ENCODE measurements at regions not wholly inside any gene's neighbourhood (a gene's known extent, or its start where the extent isn't known, plus 50 kb on each side); places are given as distances from the start of the nearest gene placed in this dataset.

DNA sequence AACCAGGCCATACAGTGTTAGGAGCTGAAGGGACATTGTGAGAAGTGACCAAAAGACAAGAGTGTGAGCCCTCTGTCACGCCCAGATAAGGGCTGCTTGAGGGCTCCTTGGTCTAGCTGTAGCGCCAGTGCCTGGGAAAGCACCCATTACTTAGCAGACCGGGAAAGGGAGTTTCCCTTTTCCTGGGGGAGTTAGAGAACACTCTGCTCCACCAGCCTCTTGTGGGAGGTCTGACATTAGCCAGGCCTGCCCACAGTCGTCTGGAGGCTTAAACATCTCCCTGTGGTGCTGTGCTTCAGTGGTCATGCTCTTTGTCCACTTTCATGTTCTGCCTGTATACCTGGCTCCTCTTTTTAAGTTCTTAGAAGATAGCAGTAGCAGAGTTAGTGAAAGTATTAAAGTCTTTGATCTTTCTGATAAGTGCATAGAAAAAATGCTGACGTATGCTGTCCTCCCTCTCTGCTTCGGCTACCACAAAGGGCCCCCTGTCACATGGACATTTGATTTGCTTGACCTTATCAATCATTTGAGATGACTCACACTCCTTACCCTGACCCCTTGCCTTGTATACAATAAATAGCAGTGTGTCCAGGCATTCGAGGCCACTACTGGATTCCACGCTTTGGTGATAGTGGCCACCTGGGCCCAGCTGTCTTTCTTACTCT lies 201.5 kb upstream of the ECI2 start (continued):
- TF ChIP-seq, protein P1, sequence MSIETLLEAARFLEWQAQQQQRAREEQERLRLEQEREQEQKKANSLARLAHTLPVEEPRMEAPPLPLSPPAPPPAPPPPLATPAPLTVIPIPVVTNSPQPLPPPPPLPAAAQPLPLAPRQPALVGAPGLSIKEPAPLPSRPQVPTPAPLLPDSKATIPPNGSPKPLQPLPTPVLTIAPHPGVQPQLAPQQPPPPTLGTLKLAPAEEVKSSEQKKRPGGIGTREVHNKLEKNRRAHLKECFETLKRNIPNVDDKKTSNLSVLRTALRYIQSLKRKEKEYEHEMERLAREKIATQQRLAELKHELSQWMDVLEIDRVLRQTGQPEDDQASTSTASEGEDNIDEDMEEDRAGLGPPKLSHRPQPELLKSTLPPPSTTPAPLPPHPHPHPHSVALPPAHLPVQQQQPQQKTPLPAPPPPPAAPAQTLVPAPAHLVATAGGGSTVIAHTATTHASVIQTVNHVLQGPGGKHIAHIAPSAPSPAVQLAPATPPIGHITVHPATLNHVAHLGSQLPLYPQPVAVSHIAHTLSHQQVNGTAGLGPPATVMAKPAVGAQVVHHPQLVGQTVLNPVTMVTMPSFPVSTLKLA (conservative IDR thresholded peaks at IDR 0.05), result peak; percentile 27 to 58; a peak in 2 of 4 replicates
- TF ChIP-seq RCOR1 (IDR thresholded peaks at IDR 0.05; ENCODE audit: borderline replicate concordance in 1 of 2, low read depth in 2 of 2, low read length in 2 of 2) (peak in 1 of 2 experiments; percentile 78; a peak in 2 of 4 replicates), JUN (IDR thresholded peaks at IDR 0.05; ENCODE audit: borderline replicate concordance, low read depth, low read length) (peak; percentile 62; the same call in 1 of the 2 replicates), JUN (CRISPR knock-in tag; IDR thresholded peaks at IDR 0.05; ENCODE audit: borderline replicate concordance) (0 out of 2 replicates have a peak, but pooled peaks have one; percentile 38), ZNF384 (IDR thresholded peaks at IDR 0.05; ENCODE audit: low read depth, low read length) (peak; percentile 39; the same call in 1 of the 2 replicates), ESRRA (IDR thresholded peaks at IDR 0.05; ENCODE audit: borderline replicate concordance, low read depth) (peak; percentile 56; the same call in 1 of the 2 replicates), SMARCA5 (IDR thresholded peaks at IDR 0.05) (no peak), GATA2 (CRISPR knock-in tag; IDR thresholded peaks at IDR 0.05) (peak; percentile 50; the same call in 1 of the 2 replicates), ID3 (CRISPR knock-in tag; IDR thresholded peaks at IDR 0.05) (no peak), ID3 (tag; IDR thresholded peaks at IDR 0.05) (0 out of 2 replicates have a peak, but pooled peaks have one; percentile 17), BRF2 (IDR thresholded peaks at IDR 0.05; ENCODE audit: borderline replicate concordance, insufficient read depth, insufficient read length) (no peak), LEF1 (IDR thresholded peaks at IDR 0.05) (peak; percentile 82)
- TF ChIP-seq, protein P2, sequence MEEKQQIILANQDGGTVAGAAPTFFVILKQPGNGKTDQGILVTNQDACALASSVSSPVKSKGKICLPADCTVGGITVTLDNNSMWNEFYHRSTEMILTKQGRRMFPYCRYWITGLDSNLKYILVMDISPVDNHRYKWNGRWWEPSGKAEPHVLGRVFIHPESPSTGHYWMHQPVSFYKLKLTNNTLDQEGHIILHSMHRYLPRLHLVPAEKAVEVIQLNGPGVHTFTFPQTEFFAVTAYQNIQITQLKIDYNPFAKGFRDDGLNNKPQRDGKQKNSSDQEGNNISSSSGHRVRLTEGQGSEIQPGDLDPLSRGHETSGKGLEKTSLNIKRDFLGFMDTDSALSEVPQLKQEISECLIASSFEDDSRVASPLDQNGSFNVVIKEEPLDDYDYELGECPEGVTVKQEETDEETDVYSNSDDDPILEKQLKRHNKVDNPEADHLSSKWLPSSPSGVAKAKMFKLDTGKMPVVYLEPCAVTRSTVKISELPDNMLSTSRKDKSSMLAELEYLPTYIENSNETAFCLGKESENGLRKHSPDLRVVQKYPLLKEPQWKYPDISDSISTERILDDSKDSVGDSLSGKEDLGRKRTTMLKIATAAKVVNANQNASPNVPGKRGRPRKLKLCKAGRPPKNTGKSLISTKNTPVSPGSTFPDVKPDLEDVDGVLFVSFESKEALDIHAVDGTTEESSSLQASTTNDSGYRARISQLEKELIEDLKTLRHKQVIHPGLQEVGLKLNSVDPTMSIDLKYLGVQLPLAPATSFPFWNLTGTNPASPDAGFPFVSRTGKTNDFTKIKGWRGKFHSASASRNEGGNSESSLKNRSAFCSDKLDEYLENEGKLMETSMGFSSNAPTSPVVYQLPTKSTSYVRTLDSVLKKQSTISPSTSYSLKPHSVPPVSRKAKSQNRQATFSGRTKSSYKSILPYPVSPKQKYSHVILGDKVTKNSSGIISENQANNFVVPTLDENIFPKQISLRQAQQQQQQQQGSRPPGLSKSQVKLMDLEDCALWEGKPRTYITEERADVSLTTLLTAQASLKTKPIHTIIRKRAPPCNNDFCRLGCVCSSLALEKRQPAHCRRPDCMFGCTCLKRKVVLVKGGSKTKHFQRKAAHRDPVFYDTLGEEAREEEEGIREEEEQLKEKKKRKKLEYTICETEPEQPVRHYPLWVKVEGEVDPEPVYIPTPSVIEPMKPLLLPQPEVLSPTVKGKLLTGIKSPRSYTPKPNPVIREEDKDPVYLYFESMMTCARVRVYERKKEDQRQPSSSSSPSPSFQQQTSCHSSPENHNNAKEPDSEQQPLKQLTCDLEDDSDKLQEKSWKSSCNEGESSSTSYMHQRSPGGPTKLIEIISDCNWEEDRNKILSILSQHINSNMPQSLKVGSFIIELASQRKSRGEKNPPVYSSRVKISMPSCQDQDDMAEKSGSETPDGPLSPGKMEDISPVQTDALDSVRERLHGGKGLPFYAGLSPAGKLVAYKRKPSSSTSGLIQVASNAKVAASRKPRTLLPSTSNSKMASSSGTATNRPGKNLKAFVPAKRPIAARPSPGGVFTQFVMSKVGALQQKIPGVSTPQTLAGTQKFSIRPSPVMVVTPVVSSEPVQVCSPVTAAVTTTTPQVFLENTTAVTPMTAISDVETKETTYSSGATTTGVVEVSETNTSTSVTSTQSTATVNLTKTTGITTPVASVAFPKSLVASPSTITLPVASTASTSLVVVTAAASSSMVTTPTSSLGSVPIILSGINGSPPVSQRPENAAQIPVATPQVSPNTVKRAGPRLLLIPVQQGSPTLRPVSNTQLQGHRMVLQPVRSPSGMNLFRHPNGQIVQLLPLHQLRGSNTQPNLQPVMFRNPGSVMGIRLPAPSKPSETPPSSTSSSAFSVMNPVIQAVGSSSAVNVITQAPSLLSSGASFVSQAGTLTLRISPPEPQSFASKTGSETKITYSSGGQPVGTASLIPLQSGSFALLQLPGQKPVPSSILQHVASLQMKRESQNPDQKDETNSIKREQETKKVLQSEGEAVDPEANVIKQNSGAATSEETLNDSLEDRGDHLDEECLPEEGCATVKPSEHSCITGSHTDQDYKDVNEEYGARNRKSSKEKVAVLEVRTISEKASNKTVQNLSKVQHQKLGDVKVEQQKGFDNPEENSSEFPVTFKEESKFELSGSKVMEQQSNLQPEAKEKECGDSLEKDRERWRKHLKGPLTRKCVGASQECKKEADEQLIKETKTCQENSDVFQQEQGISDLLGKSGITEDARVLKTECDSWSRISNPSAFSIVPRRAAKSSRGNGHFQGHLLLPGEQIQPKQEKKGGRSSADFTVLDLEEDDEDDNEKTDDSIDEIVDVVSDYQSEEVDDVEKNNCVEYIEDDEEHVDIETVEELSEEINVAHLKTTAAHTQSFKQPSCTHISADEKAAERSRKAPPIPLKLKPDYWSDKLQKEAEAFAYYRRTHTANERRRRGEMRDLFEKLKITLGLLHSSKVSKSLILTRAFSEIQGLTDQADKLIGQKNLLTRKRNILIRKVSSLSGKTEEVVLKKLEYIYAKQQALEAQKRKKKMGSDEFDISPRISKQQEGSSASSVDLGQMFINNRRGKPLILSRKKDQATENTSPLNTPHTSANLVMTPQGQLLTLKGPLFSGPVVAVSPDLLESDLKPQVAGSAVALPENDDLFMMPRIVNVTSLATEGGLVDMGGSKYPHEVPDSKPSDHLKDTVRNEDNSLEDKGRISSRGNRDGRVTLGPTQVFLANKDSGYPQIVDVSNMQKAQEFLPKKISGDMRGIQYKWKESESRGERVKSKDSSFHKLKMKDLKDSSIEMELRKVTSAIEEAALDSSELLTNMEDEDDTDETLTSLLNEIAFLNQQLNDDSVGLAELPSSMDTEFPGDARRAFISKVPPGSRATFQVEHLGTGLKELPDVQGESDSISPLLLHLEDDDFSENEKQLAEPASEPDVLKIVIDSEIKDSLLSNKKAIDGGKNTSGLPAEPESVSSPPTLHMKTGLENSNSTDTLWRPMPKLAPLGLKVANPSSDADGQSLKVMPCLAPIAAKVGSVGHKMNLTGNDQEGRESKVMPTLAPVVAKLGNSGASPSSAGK (IDR thresholded peaks at IDR 0.05), result peak; percentile 55

All from K562 (cell line).